DMS 273 (cell line): ENCODE measurements at regions not wholly inside any gene's neighbourhood (a gene's known extent, or its start where the extent isn't known, plus 50 kb on each side); places are given as distances from the start of the nearest gene placed in this dataset.
A peak's percentile ranks its signal among the peaks of the same experiment; 100 is the strongest.

ENCODE experiments used
- DNase-seq: peaks from one replicate; lab custom pipeline; 2025; ENCODE audit not compliant: unreplicated experiment; lab: John Stamatoyannopoulos, UW

- no peak for DNase-seq
Measured at GRCh38 chr9:515665-516064, 301.0 kb downstream of the DOCK8 start.

- no peak for DNase-seq
Measured at GRCh38 chr9:517993-518392, 303.3 kb downstream of the DOCK8 start.

- DNase-seq = no peak
Measured at GRCh38 chr9:518540-518939, 303.9 kb downstream of the DOCK8 start.

- no peak for DNase-seq
Measured at GRCh38 chr9:519579-519978, 304.9 kb downstream of the DOCK8 start.

- DNase-seq = peak; percentile 6
Measured at GRCh38 chr9:520302-520701, 305.6 kb downstream of the DOCK8 start.

GRCh38 chr9:522190-522589 lies 307.5 kb downstream of the DOCK8 start:
- DNase-seq = no peak

GRCh38 chr9:522658-523057 lies 308.0 kb downstream of the DOCK8 start:
- no peak for DNase-seq

- DNase-seq = no peak
Measured at GRCh38 chr9:523444-523843, 308.8 kb downstream of the DOCK8 start.

- no peak for DNase-seq
Measured at GRCh38 chr9:524008-524407, 309.3 kb downstream of the DOCK8 start.

GRCh38 chr9:526904-527591 lies 312.4 kb downstream of the DOCK8 start:
- DNase-seq = no peak

- DNase-seq = peak; percentile 80
Measured at GRCh38 chr9:529731-530130, 311.8 kb upstream of the DMRT1 start.

- peak; percentile 47 for DNase-seq
Measured at GRCh38 chr9:530681-531080, 310.8 kb upstream of the DMRT1 start.

- peak; percentile 23 for DNase-seq
Measured at GRCh38 chr9:532707-533106, 308.8 kb upstream of the DMRT1 start.

- no peak for DNase-seq
Measured at GRCh38 chr9:534886-535285, 306.6 kb upstream of the DMRT1 start.

GRCh38 chr9:535356-535755 lies 306.1 kb upstream of the DMRT1 start:
- DNase-seq = no peak

- DNase-seq = peak; percentile 78
Measured at GRCh38 chr9:536597-537511, 304.6 kb upstream of the DMRT1 start.

- DNase-seq = no peak
Measured at GRCh38 chr9:543478-543877, 298.0 kb upstream of the DMRT1 start.

- DNase-seq = peak; percentile 8
Measured at GRCh38 chr9:545480-545879, 296.0 kb upstream of the DMRT1 start.

GRCh38 chr9:546235-546634 lies 295.3 kb upstream of the DMRT1 start:
- no peak for DNase-seq

- peak; percentile 56 for DNase-seq
Measured at GRCh38 chr9:546797-547223, 294.7 kb upstream of the DMRT1 start.

GRCh38 chr9:547314-547713 lies 294.2 kb upstream of the DMRT1 start:
- DNase-seq = no peak

GRCh38 chr9:549455-549997 lies 292.0 kb upstream of the DMRT1 start:
- no peak for DNase-seq
